B cell (primary cell): ENCODE measurements at regions not wholly inside any gene's neighbourhood (a gene's known extent, or its start where the extent isn't known, plus 50 kb on each side); places are given as distances from the start of the nearest gene placed in this dataset.

Source experiments
- ATAC-seq: fragments of 200-7000 bp; cut with Tn5 transposase; one replicate; pipeline ENCODE4 v1.10.0; 2021; ENCODE audit warnings: low read depth, mild to moderate bottlenecking, moderate number of reproducible peaks, moderate library complexity
- CTCF ChIA-PET: fragments of 350-600 bp; sonication (Branson Sonifier 250); formaldehyde crosslinking; loops from one replicate; lab custom pipeline; 2021; ENCODE audit warnings: antibody characterized with exemption, inconsistent platforms; lab: Charles Lee
- POLR2A ChIA-PET: fragments of 350-600 bp; sonication (Branson Sonifier 250); formaldehyde crosslinking; loops from one replicate; lab custom pipeline; 2021; ENCODE audit warnings: antibody characterized with exemption; lab: Charles Lee
- DNase-seq: peaks from one replicate; pipeline ENCODE4 v3.0.0; 2013
- H2AFZ ChIP-seq: 2 replicates; pipeline ENCODE4 v1.6.1; 2012; ENCODE audit warnings: mild to moderate bottlenecking, low read depth, low read length; ENCODE audit not compliant: insufficient read depth, poor library complexity, severe bottlenecking
- H3K27ac ChIP-seq, 2 donors: 1 replicate in 1 of 2; 2 replicates in 1 of 2; pipeline ENCODE4 v1.5.1; 2012 to 2013; ENCODE audit warnings: low read length in 2 of 2, mild to moderate bottlenecking in 2 of 2, moderate library complexity in 1 of 2
- H3K27me3 ChIP-seq, 4 experiments: fragments of 200-600 bp in 1 of 4; sonication (generic) in 1 of 4; replicated peaks in 1 of 4; 1 replicate in 2 of 4; 2 replicates in 2 of 4; pipeline versions ENCODE4 v1.6.1 to v1.7.0; 2013 to 2016; ENCODE audit warnings: low read length in 3 of 4, mild to moderate bottlenecking in 2 of 4, mixed read lengths in 1 of 4, moderate library complexity in 1 of 4; ENCODE audit not compliant: insufficient read depth in 4 of 4, control insufficient read depth in 3 of 4; ENCODE audit errors: control extremely low read depth in 1 of 4
- H3K36me3 ChIP-seq, 2 experiments: replicated peaks in 1 of 2; 1 replicate in 1 of 2; 2 replicates in 1 of 2; pipeline versions ENCODE4 v1.6.1 to v1.7.1; 2013; ENCODE audit warnings: low read length in 1 of 2; ENCODE audit not compliant: insufficient read depth in 2 of 2, control insufficient read depth in 1 of 2; ENCODE audit errors: control extremely low read depth in 1 of 2, extremely low read depth in 1 of 2
- H3K4me1 ChIP-seq, 2 donors: fragments of 200-600 bp in 1 of 2; sonication (generic) in 1 of 2; 1 replicate in 1 of 2; 2 replicates in 1 of 2; pipeline versions ENCODE4 v1.5.1 to v1.6.1; 2013 to 2017; ENCODE audit warnings: low read length in 2 of 2; ENCODE audit not compliant: control insufficient read depth in 2 of 2, insufficient read depth in 2 of 2
- H3K4me2 ChIP-seq: replicated peaks from 2 replicates; pipeline ENCODE3; 2012; ENCODE audit warnings: mild to moderate bottlenecking, low read depth, low read length; ENCODE audit not compliant: poor library complexity, severe bottlenecking
- H3K4me3 ChIP-seq, 5 experiments: fragments of 200-600 bp in 1 of 5; sonication (generic) in 1 of 5; 1 replicate in 3 of 5; 2 replicates in 2 of 5; pipeline versions ENCODE4 v1.5.1 to v1.7.0; 2011 to 2016; ENCODE audit warnings: low read length in 4 of 5, mild to moderate bottlenecking in 4 of 5, low read depth in 2 of 5, control low read depth in 1 of 5, moderate library complexity in 1 of 5; ENCODE audit not compliant: insufficient read depth in 1 of 5; ENCODE audit errors: control extremely low read depth in 1 of 5, extremely low read depth in 1 of 5
- H3K79me2 ChIP-seq: fragments of 200-600 bp; sonication (generic); one replicate; pipeline ENCODE4 v1.6.0; 2016; ENCODE audit warnings: low read length; ENCODE audit not compliant: control insufficient read depth, insufficient read depth
- H3K9ac ChIP-seq: fragments of 200-600 bp; sonication (generic); 2 replicates; pipeline ENCODE4 v1.6.1; 2017; ENCODE audit warnings: mild to moderate bottlenecking, low read length, moderate library complexity
- H3K9me3 ChIP-seq, 3 donors: one replicate each; pipeline versions ENCODE4 v1.6.1 to v1.7.1; 2013; ENCODE audit warnings: low read length in 2 of 3; ENCODE audit not compliant: control insufficient read depth in 2 of 3, insufficient read depth in 1 of 3; ENCODE audit errors: control extremely low read depth in 1 of 3
- H4K20me1 ChIP-seq: 2 replicates; pipeline ENCODE4 v1.6.0; 2012; ENCODE audit warnings: mild to moderate bottlenecking, low read length; ENCODE audit not compliant: insufficient read depth, control insufficient read depth, poor library complexity, severe bottlenecking
- H3K27ac Mint-ChIP-seq: one replicate; pipeline ENCODE4 v1.8.0; 2021; ENCODE audit warnings: mixed read lengths
- H3K27me3 Mint-ChIP-seq: one replicate; pipeline ENCODE4 v1.8.0; 2021; ENCODE audit warnings: mixed read lengths
- H3K4me1 Mint-ChIP-seq: one replicate; pipeline ENCODE4 v1.8.0; 2021; ENCODE audit warnings: mixed read lengths
- H3K4me3 Mint-ChIP-seq: one replicate; pipeline ENCODE4 v1.8.0; 2021; ENCODE audit warnings: mixed read lengths
- H3K9me3 Mint-ChIP-seq: one replicate; pipeline ENCODE4 v1.8.0; 2022; ENCODE audit warnings: mixed read lengths; ENCODE audit not compliant: insufficient read depth
- EZH2 ChIP-seq: IDR thresholded peaks from 2 replicates; pipeline ENCODE4 v1.6.1; 2012; ENCODE audit warnings: borderline replicate concordance, low read depth, mild to moderate bottlenecking, moderate library complexity, low read length; ENCODE audit not compliant: insufficient read depth, poor library complexity, severe bottlenecking
- WGBS: methylation state at CpG from one replicate; pipeline ENCODE4 v1.1.5; 2013; ENCODE audit warnings: missing lambda C conversion rate; ENCODE audit not compliant: insufficient coverage; 5-methylcytosine and 5-hydroxymethylcytosine counted together
- intact Hi-C: fragments of 100-400 bp; cut with micrococcal nuclease; formaldehyde crosslinking; loops from one replicate; pipeline ENCODE4 v1.10.0; 2022
- TF ChIP-seq, protein P1 (sequence below): fragments of 200-600 bp; IDR thresholded peaks from one replicate; pipeline ENCODE4 v1.8.0; 2022; ENCODE audit warnings: antibody characterized with exemption, mild to moderate bottlenecking

DNA sequence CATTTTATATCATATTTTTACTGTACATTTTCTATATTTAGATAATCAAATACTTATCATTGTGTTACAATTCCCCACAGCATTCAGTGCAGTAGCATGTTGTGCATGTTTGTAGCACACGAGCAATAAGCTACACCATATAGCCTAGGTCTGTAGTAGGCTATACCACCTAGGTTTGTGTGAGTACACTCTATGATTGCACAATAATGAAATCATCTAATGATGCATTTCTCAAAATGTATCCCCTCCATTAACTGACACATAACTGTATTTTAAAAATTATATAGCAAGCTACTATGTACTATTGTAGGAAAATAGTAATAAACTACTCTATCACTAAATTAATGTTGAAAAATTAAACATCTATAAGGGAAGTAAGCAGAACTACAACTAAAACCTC, 518.4 kb upstream of the PABPC4L start:
- ATAC-seq (no peak), DNase-seq (no peak)
- Histone ChIP-seq H3K9ac (no peak overlapping the region), H4K20me1 (no peaks in the 10 kb centered on the region), H3K4me3 (no peak overlapping the region), H3K9me3 (peaks cover 0 to 1% (median 0%) of the 10 kb centered on the region in 3 donors), H3K36me3 (no peaks in the 10 kb centered on the region), H3K27ac (no peak overlapping the region), H2AFZ (no peak overlapping the region), H3K4me1 (no peaks in the 10 kb centered on the region), H3K4me2 (no peak overlapping the region), H3K27me3 (no peaks in the 10 kb centered on the region), H3K79me2 (no peaks in the 10 kb centered on the region)
- H3K4me3 Mint-ChIP-seq, result no peak overlapping the region
- no CpG with 5 or more reads among the region's 1 CpG for WGBS
- CTCF ChIA-PET, result no interaction called here
- H3K27ac Mint-ChIP-seq, result no peak overlapping the region
- TF ChIP-seq, protein P1, sequence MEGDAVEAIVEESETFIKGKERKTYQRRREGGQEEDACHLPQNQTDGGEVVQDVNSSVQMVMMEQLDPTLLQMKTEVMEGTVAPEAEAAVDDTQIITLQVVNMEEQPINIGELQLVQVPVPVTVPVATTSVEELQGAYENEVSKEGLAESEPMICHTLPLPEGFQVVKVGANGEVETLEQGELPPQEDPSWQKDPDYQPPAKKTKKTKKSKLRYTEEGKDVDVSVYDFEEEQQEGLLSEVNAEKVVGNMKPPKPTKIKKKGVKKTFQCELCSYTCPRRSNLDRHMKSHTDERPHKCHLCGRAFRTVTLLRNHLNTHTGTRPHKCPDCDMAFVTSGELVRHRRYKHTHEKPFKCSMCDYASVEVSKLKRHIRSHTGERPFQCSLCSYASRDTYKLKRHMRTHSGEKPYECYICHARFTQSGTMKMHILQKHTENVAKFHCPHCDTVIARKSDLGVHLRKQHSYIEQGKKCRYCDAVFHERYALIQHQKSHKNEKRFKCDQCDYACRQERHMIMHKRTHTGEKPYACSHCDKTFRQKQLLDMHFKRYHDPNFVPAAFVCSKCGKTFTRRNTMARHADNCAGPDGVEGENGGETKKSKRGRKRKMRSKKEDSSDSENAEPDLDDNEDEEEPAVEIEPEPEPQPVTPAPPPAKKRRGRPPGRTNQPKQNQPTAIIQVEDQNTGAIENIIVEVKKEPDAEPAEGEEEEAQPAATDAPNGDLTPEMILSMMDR, result no peak
- no peak for TF ChIP-seq EZH2
- intact Hi-C loops, result no loop called here
- H3K4me1 Mint-ChIP-seq, result no peaks in the 10 kb centered on the region
- peaks cover 1% of the 10 kb centered on the region for H3K9me3 Mint-ChIP-seq
- no peaks in the 10 kb centered on the region for H3K27me3 Mint-ChIP-seq
- POLR2A ChIA-PET, result no interaction called here

DNA sequence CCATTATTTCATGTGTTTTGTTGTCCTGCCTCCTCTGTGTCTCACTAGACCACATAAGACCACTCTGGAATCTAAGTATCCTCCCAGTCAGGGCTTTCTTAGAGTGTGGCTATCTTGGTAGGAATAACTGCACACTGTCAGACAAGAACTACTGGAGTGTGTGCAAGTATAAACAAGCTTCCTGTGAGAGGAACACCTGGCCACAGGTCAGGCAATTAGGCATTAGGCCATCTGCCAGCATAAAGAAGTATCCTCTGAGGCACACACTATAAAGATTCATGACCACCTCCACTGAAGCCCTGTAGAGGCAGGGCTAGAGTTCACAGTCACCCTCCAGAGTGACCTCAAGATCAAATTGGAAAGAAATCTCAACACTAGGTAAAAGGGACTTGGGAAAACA, 507.0 kb upstream of the PABPC4L start:
- H3K27me3 Mint-ChIP-seq, result no peaks in the 10 kb centered on the region
- H2AFZ ChIP-seq, result no peak overlapping the region
- H3K4me1 ChIP-seq, result no peaks in the 10 kb centered on the region
- H3K9me3 ChIP-seq, result no peaks in the 10 kb centered on the region
- H4K20me1 ChIP-seq, result no peaks in the 10 kb centered on the region
- H3K36me3 ChIP-seq, result no peaks in the 10 kb centered on the region
- intact Hi-C loops, result no loop called here
- ChIA-PET POLR2A (no interaction called here), CTCF (no interaction called here)
- H3K27ac Mint-ChIP-seq, result no peak overlapping the region
- no peaks in the 10 kb centered on the region for H3K27me3 ChIP-seq
- H3K4me3 Mint-ChIP-seq, result no peak overlapping the region
- TF ChIP-seq, protein P1, result no peak
- TF ChIP-seq EZH2, result no peak
- H3K9me3 Mint-ChIP-seq, result peaks cover 4% of the 10 kb centered on the region
- H3K4me2 ChIP-seq, result no peak overlapping the region
- H3K27ac ChIP-seq, result no peak overlapping the region
- H3K79me2 ChIP-seq, result no peaks in the 10 kb centered on the region
- H3K4me1 Mint-ChIP-seq, result no peaks in the 10 kb centered on the region
- ATAC-seq (no peak), DNase-seq (no peak)
- H3K9ac ChIP-seq, result no peak overlapping the region
- H3K4me3 ChIP-seq, result no peak overlapping the region
